ENCODE measurements at regions not wholly inside any gene's neighbourhood (a gene's known extent, or its start where the extent isn't known, plus 50 kb on each side); places are given as distances from the start of the nearest gene placed in this dataset.

- TF ChIP-seq REST (IDR thresholded peaks at IDR 0.05; ENCODE audit: insufficient read depth in 1 of 2, low read depth in 2 of 2, low read length in 1 of 2) (no peak), CTCF (IDR thresholded peaks at IDR 0.05) (no peak), SIN3A (IDR thresholded peaks at IDR 0.05; ENCODE audit: borderline replicate concordance, insufficient read depth, low read depth, low read length) (no peak), POLR2AphosphoS5 (IDR thresholded peaks at IDR 0.05; ENCODE audit: low read depth, low read length) (no peak)
These were observed 1237.8 kb downstream of the SUCLG1 start for GRCh38 chr2:83221258-83221657.

All from Panc1 (cell line).